Mesendoderm (in vitro differentiated cells): ENCODE measurements at regions not wholly inside any gene's neighbourhood (a gene's known extent, or its start where the extent isn't known, plus 50 kb on each side); places are given as distances from the start of the nearest gene placed in this dataset.

Experiments used
- DNase-seq: peaks from one replicate; pipeline ENCODE4 v3.0.0; 2013
- H2AK5ac ChIP-seq: 2 replicates; pipeline ENCODE4 v1.6.1; 2013; ENCODE audit warnings: low read length, inconsistent platforms
- H2BK120ac ChIP-seq: 2 replicates; pipeline ENCODE4 v1.6.1; 2013; ENCODE audit warnings: low read depth, mild to moderate bottlenecking, low read length, moderate library complexity, mixed read lengths
- H2BK15ac ChIP-seq: replicated peaks from 2 replicates; pipeline ENCODE4 v1.6.1; 2013; ENCODE audit warnings: low read depth, mild to moderate bottlenecking, moderate library complexity
- H2BK5ac ChIP-seq: 2 replicates; pipeline ENCODE4 v1.6.1; 2013; ENCODE audit warnings: low read length, inconsistent platforms
- H3K18ac ChIP-seq: 2 replicates; pipeline ENCODE4 v1.6.1; 2013; ENCODE audit warnings: mild to moderate bottlenecking, low read length, mixed read lengths
- H3K23ac ChIP-seq: one replicate; pipeline ENCODE4 v1.6.1; 2013; ENCODE audit warnings: low read length
- H3K27ac ChIP-seq: 2 replicates; pipeline ENCODE4 v1.5.1; 2013; ENCODE audit warnings: low read depth, mild to moderate bottlenecking, inconsistent platforms, low read length, moderate library complexity
- H3K27me3 ChIP-seq: 2 replicates; pipeline ENCODE4 v1.6.1; 2013; ENCODE audit warnings: low read length, control low read depth, mild to moderate bottlenecking, inconsistent platforms; ENCODE audit not compliant: insufficient read depth, poor library complexity
- H3K36me3 ChIP-seq: 2 replicates; pipeline ENCODE4 v1.6.1; 2013; ENCODE audit warnings: low read length, inconsistent platforms; ENCODE audit not compliant: control insufficient read depth, insufficient read depth
- H3K4ac ChIP-seq: one replicate; pipeline ENCODE4 v1.6.1; 2013; ENCODE audit warnings: low read depth, mild to moderate bottlenecking, low read length, moderate library complexity
- H3K4me1 ChIP-seq: 2 replicates; pipeline ENCODE4 v1.6.1; 2013; ENCODE audit warnings: low read depth, low read length, inconsistent platforms; ENCODE audit not compliant: control insufficient read depth
- H3K4me2 ChIP-seq: 2 replicates; pipeline ENCODE4 v1.6.1; 2013; ENCODE audit warnings: low read length
- H3K4me3 ChIP-seq: 2 replicates; pipeline ENCODE4 v1.5.1; 2013; ENCODE audit warnings: mild to moderate bottlenecking, low read length
- H3K56ac ChIP-seq: one replicate; pipeline ENCODE4 v1.6.1; 2013; ENCODE audit warnings: low read length
- H3K79me1 ChIP-seq: 2 replicates; pipeline ENCODE4 v1.6.1; 2013; ENCODE audit warnings: low read length, inconsistent platforms
- H3K79me2 ChIP-seq: 2 replicates; pipeline ENCODE4 v1.6.1; 2013; ENCODE audit warnings: mild to moderate bottlenecking, low read length; ENCODE audit not compliant: control insufficient read depth, insufficient read depth
- H3K9ac ChIP-seq: 2 replicates; pipeline ENCODE4 v1.6.1; 2013; ENCODE audit warnings: low read length, inconsistent platforms
- H4K5ac ChIP-seq: one replicate; pipeline ENCODE4 v1.6.1; 2013; ENCODE audit warnings: low read length
- H4K8ac ChIP-seq: one replicate; pipeline ENCODE4 v1.6.1; 2013; ENCODE audit warnings: low read depth, mild to moderate bottlenecking, control low read depth, low read length, moderate library complexity
- WGBS: extraction: QIAGEN DNeasy Blood & Tissue Kit; methylation state at CpG from one replicate; pipeline ENCODE4 v1.1.7; 2013; ENCODE audit warnings: low lambda C conversion rate, missing lambda C conversion rate; ENCODE audit not compliant: insufficient coverage; ENCODE audit errors: extremely low coverage; 5-methylcytosine and 5-hydroxymethylcytosine counted together

DNA sequence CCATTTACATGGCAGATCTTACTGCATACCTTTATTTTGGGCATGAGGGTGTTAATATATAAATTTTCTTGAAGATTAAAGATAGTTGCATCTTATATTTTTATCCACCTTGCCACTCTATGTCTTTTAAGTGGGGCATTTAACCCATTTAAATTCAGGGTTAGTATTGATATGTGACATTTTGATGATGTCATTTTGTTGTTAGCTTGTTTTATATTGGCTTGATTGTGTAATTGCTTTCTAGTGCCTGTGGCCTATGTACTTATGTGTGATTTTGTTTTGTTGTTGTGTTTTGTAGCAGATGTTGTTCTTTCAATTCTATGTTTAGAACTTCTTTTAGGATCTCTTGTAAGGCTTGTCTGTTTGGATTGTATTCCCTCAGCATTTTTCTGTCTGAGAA, 939.9 kb upstream of the CDH9 start:
- Histone ChIP-seq H3K9ac (no peak overlapping the region), H4K8ac (no peak overlapping the region), H3K79me2 (no peaks in the 10 kb centered on the region), H2BK120ac (no peak overlapping the region), H3K4me3 (no peak overlapping the region), H3K4me1 (no peaks in the 10 kb centered on the region), H3K56ac (no peak overlapping the region), H3K79me1 (no peaks in the 10 kb centered on the region), H3K36me3 (no peaks in the 10 kb centered on the region), H3K27me3 (no peaks in the 10 kb centered on the region), H3K23ac (no peak overlapping the region), H3K27ac (no peak overlapping the region), H2BK5ac (no peak overlapping the region), H2BK15ac (no peak overlapping the region), H3K4me2 (no peak overlapping the region), H3K18ac (no peak overlapping the region), H4K5ac (no peak overlapping the region), H3K4ac (no peak overlapping the region), H2AK5ac (no peak overlapping the region)
- DNase-seq, result no peak

GRCh38 chr5:27969157-27969556, 930.8 kb upstream of the CDH9 start:
- Histone ChIP-seq H2BK120ac (no peak overlapping the region), H2BK15ac (no peak overlapping the region), H4K5ac (no peak overlapping the region), H3K4ac (no peak overlapping the region), H3K4me3 (no peak overlapping the region), H2AK5ac (no peak overlapping the region), H3K27me3 (no peaks in the 10 kb centered on the region), H3K56ac (no peak overlapping the region), H3K9ac (no peak overlapping the region), H3K4me2 (no peak overlapping the region), H3K23ac (no peak overlapping the region), H3K36me3 (no peaks in the 10 kb centered on the region), H2BK5ac (no peak overlapping the region), H3K79me1 (no peaks in the 10 kb centered on the region), H3K18ac (no peak overlapping the region), H4K8ac (no peak overlapping the region), H3K27ac (no peak overlapping the region), H3K79me2 (no peaks in the 10 kb centered on the region), H3K4me1 (no peaks in the 10 kb centered on the region)
- DNase-seq, result no peak

GRCh38 chr5:27963050-27963783, 924.8 kb upstream of the CDH9 start:
- no peaks in the 10 kb centered on the region for H3K36me3 ChIP-seq
- no peak overlapping the region for H3K4me2 ChIP-seq
- H3K4ac ChIP-seq, result no peak overlapping the region
- no CpG with 5 or more reads among the region's 7 CpGs for WGBS
- H3K4me3 ChIP-seq, result no peak overlapping the region
- no peak overlapping the region for H3K23ac ChIP-seq
- H2AK5ac ChIP-seq, result no peak overlapping the region
- H3K79me1 ChIP-seq, result no peaks in the 10 kb centered on the region
- no peaks in the 10 kb centered on the region for H3K27me3 ChIP-seq
- no peak overlapping the region for H3K18ac ChIP-seq
- no peak overlapping the region for H4K5ac ChIP-seq
- no peak for DNase-seq
- H2BK15ac ChIP-seq, result no peak overlapping the region
- H2BK5ac ChIP-seq, result no peak overlapping the region
- no peak overlapping the region for H3K56ac ChIP-seq
- no peaks in the 10 kb centered on the region for H3K4me1 ChIP-seq
- H3K27ac ChIP-seq, result no peak overlapping the region
- H2BK120ac ChIP-seq, result no peak overlapping the region
- no peaks in the 10 kb centered on the region for H3K79me2 ChIP-seq
- no peak overlapping the region for H4K8ac ChIP-seq
- H3K9ac ChIP-seq, result no peak overlapping the region

GRCh38 chr5:27962198-27962597, 923.8 kb upstream of the CDH9 start:
- Histone ChIP-seq H3K56ac (no peak overlapping the region), H3K4me3 (no peak overlapping the region), H2BK5ac (no peak overlapping the region), H3K79me2 (no peaks in the 10 kb centered on the region), H3K27ac (no peak overlapping the region), H3K4me1 (no peaks in the 10 kb centered on the region), H3K79me1 (no peaks in the 10 kb centered on the region), H3K9ac (no peak overlapping the region), H3K4ac (no peak overlapping the region), H2BK15ac (no peak overlapping the region), H3K4me2 (no peak overlapping the region), H3K18ac (no peak overlapping the region), H4K5ac (no peak overlapping the region), H2BK120ac (no peak overlapping the region), H3K27me3 (no peaks in the 10 kb centered on the region), H3K36me3 (no peaks in the 10 kb centered on the region), H3K23ac (no peak overlapping the region), H2AK5ac (no peak overlapping the region), H4K8ac (no peak overlapping the region)
- WGBS, result no CpG with 5 or more reads among the region's 2 CpGs
- DNase-seq, result no peak

- no peaks in the 10 kb centered on the region for H3K27me3 ChIP-seq
- H2BK15ac ChIP-seq, result no peak overlapping the region
- WGBS, result no CpG with 5 or more reads among the region's 1 CpG
- H3K4me1 ChIP-seq, result no peaks in the 10 kb centered on the region
- H3K27ac ChIP-seq, result no peak overlapping the region
- no peaks in the 10 kb centered on the region for H3K79me2 ChIP-seq
- no peak overlapping the region for H2BK120ac ChIP-seq
- H4K5ac ChIP-seq, result no peak overlapping the region
- DNase-seq, result no peak
- no peaks in the 10 kb centered on the region for H3K79me1 ChIP-seq
- H3K4me2 ChIP-seq, result no peak overlapping the region
- no peak overlapping the region for H3K9ac ChIP-seq
- no peak overlapping the region for H3K56ac ChIP-seq
- H3K4ac ChIP-seq, result no peak overlapping the region
- no peak overlapping the region for H4K8ac ChIP-seq
- no peak overlapping the region for H2AK5ac ChIP-seq
- no peaks in the 10 kb centered on the region for H3K36me3 ChIP-seq
- no peak overlapping the region for H3K18ac ChIP-seq
- H3K4me3 ChIP-seq, result no peak overlapping the region
- no peak overlapping the region for H2BK5ac ChIP-seq
- H3K23ac ChIP-seq, result no peak overlapping the region
These were observed 908.7 kb upstream of the CDH9 start for GRCh38 chr5:27947088-27947487.

GRCh38 chr5:27944471-27944870, 906.1 kb upstream of the CDH9 start:
- Histone ChIP-seq H4K5ac (no peak overlapping the region), H2BK15ac (no peak overlapping the region), H3K18ac (no peak overlapping the region), H3K23ac (no peak overlapping the region), H3K4me2 (no peak overlapping the region), H3K36me3 (no peaks in the 10 kb centered on the region), H3K4me3 (no peak overlapping the region), H3K79me2 (no peaks in the 10 kb centered on the region), H3K4me1 (no peaks in the 10 kb centered on the region), H3K9ac (no peak overlapping the region), H3K4ac (no peak overlapping the region), H4K8ac (no peak overlapping the region), H3K79me1 (no peaks in the 10 kb centered on the region), H3K27me3 (no peaks in the 10 kb centered on the region), H3K27ac (no peak overlapping the region), H3K56ac (no peak overlapping the region), H2BK5ac (no peak overlapping the region), H2BK120ac (no peak overlapping the region), H2AK5ac (no peak overlapping the region)
- no CpG with 5 or more reads among the region's 3 CpGs for WGBS
- DNase-seq, result no peak
